Ecto neural progenitor cell (in vitro differentiated cells): ENCODE measurements at regions not wholly inside any gene's neighbourhood (a gene's known extent, or its start where the extent isn't known, plus 50 kb on each side); places are given as distances from the start of the nearest gene placed in this dataset.

Experiments
- DNase-seq: peaks from one replicate; pipeline ENCODE4 v3.0.0-alpha.2; 2018; ENCODE audit warnings: low spot score

DNA sequence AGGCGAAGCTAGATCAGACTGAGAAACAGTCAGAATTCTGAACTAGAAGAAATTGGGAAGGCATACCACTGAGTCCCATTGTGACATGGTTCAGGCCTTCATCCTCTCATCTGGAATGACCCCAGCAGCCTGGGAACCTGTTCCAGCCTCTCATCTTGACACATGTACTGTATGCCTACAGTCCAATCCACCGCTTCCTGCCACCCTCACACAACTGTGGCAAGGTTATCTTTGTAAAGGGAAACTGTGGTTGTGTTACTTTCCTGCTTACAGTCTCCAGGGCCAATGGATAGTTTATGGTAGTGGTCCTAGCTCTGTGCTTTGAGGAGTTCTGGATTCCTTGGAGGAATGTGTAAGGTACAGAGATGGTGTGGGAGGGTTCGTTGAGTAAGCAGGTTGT lies 296.9 kb upstream of the TRIB2 start:
- peak; percentile 3 for DNase-seq

DNA sequence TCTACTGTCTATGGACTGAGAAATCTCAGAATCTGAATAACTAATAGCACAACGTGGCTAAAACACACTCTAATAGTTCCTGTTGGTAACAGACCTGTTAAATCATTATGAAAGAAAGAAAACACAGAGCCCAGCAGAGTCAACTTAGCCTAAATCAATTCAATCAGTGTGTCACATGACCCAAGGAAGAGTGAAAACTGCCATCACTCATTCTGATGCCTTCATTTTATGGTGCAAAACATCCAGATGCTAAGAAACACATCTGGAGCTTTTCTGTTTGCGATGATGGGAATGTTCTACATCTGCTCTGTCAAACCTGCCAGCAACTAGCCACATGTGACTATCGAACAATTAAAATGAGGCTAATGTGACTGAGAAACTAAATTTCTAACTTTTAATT lies 295.7 kb upstream of the TRIB2 start:
- DNase-seq: no peak

DNA sequence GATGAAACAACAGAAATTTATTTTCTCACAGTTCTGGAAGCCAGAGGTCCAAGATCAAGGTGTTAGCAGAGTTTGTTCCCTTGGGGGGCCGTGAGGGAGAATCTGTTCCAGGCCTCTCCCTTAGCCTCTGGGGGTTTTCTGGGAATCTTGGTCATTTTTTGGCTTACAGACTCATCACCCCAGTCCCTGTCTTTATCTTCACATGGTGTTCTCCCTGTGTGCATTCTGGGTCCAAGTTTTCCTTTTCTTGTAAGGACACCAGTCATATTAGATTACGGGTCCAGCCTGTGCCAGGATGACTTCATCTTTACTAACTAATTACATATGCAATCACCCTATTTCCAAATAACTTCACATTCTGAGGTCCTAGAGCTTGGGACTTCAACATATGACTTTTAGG lies 292.5 kb upstream of the TRIB2 start:
- no peak for DNase-seq

DNA sequence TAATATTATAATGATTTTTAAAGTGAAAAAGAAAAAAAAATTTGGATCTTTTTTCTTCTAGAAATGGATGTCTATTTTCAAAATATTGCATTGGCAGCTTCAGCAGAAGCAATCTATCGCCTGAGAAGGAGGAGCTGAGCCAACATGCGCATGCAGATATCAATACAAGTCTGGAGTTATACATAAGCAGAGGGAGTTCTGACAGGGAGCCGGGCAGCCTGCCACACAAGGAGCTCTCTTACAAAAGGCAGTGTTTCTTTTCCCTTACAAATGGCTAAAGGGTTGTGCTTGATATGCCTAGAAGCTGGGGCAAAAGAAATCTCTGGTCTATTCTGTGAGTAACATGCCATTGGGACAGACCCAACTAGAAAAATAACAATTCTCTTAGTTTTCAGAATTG lies 291.9 kb upstream of the TRIB2 start:
- DNase-seq: no peak

DNA sequence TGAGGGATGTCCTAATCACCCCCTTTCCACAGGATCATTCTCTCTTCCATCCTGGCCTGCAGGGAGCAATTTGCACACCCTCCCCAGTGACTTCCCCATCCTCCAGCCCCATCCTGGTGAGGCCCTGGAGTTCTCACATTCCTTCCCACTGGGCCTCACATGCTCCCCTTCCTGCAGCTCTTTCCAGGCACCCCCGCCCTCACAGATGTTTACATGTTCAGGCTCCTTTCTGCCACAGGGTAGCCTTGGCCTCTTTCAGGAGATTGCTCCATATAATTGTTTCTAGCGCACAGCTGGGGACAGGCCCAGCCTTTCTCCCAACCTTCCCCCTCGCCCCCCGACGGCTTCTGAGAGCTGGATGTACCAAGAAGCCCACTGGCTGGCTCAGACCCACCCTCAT lies 288.4 kb upstream of the TRIB2 start:
- DNase-seq: peak; percentile 48

DNA sequence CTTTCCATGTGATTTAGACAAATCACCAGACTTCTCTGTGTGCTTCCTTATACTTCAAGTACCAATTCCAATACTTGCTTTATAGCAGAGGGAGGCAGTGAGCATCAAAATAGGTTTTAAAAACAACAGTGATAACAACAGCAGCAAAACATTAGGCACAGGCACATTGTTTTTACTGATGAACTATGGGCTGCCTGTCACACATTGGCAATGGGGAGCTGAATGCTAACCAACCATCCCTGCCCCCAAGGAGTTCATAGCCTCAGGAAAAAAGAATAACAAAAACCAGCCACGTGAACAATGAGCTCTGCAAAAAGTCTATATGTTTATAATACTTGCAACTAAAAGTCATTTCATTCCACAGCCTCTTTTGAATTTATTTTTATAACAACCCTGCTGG lies 287.9 kb upstream of the TRIB2 start:
- DNase-seq: no peak

DNA sequence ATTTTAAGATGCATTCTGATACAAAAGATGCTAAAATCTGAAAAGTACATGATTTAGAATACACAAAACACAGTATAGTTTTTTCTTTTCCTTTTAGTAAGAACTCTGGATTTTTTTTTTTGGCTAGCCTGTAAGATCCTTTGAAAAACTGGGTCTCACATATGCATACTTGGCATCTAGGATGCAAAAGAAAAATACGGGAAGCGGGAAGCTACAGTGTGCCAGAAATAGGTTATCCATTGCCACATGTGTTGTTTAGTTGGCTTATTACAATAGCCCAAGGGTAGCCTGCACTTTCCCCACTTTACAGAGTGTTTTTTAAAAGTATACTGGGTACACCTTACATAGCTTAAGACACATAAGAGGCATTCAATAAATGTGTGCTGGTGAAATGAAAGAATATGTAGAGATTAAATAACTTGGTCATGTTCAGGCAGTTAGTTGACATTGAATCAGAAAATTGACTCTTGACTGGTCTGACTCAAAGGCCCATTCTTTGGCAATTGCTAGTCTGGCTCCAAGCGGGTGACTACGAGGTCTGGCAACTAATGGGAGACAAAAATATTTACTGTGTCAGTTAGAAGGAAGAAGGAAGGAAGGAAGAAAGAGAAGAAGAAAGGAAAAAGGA lies 286.8 kb upstream of the TRIB2 start:
- no peak for DNase-seq

DNA sequence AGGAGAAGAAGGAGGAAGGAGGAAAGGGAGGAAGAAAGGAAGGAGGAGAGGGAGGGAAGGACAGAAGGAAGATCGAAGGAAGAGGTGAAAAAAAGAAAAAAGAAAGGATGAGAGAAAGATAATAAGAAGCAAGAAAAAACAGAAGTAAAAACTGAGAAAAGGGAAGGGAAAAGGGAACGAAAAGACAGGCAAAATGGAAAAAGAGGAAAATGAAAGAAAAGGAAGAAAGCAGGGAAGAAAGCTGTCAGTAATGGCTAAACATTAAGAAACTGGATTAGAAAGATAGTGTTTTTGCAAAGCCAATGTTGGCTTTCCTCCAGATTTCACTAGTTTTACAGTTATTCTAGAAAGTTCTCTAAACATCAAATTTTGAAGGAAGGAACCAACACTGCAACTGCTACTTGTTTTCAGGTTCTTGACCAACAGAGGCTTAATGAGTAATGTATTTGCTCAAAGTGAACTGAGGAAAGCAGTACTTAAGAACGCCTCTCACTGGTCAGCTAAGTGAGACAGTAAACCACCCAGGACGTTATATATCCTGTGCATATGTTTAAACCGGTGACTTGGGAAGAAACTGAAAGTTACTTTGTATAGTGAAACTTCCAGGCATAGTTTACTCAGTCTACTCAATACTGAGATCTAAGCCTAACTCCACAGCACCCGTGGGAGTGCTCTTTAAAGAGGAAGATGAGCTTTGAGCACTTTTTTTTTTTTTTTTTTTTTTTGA lies 286.2 kb upstream of the TRIB2 start:
- no peak for DNase-seq

DNA sequence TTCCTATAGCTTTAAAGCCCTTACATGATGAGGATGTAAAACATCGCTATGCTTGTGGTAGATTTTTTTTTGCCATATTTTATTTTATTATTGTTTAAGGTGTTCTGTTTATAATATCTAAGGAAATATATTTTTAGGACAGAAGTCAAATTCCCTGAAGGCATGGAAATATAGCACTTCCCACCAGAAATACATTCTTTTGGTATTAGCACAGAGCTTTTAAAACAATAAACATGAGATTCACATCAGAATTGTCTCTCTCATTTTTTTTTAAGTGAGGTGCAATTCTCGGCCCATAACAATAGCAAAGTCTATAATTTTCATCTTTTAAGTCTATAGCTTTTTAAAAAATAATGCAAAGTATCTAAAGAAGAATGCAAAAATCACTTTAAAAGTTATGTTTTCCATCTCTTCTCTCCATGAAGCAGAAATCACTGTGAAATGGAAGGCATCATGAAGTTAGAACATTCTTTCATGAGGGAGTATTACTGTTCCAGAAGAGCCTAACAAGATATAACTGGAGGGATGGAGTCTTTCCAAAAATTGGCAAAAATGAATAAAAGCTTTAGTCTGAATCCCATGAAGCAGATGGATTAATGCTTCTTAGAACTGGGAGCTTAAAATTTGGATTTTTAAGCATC lies 283.6 kb upstream of the TRIB2 start:
- no peak for DNase-seq

DNA sequence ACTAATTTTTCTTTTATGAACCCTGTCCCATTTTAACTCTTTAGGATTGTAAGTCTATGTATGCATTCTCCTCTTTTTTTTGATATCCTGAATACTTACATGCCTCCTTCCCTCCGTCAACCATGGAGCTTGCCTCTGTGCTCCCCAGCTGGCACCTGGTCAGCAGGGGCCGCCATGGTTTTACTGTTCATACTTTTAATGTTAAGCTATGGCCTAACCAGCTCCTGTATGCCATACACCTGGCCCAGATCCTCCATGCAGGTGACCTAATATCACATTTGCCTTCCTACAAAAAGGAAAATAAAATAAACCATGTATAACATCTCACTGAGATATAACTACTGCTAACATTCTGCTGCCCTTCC lies 283.1 kb upstream of the TRIB2 start:
- DNase-seq: no peak

DNA sequence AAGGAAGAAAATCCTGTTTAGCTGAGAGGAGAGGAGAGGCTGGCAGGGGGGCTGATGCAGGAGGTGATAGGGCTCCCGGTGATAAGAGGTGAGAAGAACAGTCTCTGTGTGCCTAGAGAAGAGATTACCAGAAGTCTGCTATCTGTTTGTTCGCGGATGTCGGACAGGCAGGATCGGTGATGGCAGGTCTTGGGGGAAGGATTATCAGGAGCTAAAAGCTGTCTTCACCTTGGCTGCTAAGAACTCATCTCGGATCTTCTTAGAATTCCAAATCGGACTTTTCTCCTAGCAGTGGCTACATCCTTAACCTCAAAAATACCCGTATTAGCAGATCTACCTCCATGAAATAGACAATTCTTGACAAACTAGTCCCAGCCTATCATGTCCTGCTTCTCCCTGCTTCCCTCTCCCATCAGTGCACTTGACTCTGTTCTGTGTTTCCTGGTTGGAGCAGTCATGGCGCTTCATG lies 282.1 kb upstream of the TRIB2 start:
- DNase-seq: no peak

DNA sequence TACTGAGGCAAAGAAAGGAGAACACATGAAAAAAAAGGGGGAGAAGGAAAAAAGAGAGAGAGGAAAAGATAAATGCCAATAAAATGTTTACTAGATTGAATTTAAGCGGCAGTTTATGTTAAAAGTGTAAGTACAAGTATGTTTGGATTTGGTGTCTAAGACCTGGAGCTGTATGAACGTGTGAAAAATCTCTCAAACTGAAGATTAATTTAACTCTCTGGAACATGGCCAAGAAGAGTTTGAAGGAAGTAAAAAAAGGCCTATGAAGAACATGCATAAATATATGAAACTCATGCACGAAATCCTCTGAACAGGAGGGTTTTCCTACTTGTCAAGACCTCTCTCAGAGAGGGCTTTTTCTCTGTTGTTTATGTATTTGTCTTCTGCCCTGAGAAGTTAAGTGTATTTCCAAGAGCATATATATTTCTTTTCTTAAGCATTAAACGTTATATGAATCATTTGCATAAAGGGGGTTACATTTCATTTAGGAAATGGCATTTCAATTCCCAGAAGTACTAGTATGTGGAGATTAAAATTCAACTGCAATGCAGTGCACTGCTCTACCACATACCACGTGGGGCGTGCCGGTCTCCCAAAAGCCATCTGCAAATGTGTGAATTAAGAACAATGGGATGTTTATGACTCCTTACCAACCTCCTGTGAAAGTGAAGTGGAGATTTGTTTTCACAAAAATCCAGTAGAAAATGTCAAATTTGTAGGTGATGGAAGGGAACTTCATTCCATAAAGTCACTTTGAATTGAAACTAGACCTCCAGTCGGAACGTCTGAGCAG lies 281.1 kb upstream of the TRIB2 start:
- no peak for DNase-seq

DNA sequence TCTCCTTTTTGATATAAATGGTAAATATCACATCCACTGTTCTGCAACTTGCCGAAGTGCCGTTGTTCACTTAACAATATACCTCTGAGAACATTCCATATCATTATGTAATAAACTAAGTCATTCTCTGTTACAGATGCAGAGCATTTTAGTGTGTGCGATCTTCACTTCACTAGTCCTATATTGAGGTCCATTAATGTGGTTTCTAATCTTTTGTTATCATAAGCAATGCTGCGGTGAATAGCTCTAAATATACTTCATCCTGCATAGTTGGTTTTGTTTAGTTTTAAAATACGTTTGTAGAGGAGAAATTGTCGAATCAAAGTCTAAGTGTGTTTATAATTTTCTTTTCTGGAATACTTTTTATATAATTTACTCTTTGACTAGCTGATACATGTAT lies 280.3 kb upstream of the TRIB2 start:
- DNase-seq: no peak

DNA sequence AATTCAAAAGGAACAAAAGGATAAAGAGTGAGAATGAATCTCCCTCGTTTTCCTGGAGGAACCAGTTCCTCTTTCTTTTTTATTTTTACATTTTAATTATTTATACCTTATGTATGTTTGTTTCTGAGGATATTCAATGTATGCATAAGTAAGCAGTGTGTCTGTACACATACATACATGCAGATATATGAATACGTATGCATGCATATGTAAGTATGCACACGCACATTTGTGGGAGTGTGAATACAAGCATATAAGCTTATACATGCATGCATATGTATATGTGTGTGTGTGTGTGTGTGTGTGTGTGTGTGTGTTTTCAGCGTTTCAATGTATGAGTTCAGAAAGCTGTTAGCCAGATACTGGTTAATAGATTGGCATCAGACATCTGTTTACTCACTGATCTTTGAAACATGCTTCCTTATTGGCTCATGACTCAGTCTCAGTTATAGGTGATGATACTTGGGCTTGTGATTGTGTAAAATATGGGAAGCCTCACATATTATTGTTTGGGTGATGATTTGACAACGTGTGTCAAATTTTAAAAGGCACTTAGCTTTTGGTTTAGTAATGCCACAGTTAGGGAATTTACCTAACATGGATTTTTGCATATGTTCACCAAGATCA lies 279.7 kb upstream of the TRIB2 start:
- no peak for DNase-seq

DNA sequence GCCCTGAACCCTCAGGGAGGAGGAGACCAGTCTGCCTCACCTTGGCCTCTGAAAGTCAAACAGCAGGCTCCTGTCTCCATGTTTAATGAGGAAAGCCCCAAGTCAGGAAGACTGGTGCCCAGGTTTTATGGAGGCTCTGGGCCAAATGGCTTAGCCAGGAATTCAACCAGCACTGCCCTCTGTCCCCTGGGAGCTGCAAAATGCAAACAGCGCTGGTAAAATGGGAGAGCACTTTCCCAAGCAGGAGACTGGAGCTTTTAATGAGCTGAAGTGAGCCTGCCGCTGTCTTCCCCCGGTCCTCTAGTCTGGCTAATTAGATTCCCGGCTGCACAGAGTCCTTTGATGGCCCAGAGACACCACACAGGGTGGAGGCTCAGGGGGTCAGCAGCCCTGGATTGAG lies 276.0 kb upstream of the TRIB2 start:
- no peak for DNase-seq

DNA sequence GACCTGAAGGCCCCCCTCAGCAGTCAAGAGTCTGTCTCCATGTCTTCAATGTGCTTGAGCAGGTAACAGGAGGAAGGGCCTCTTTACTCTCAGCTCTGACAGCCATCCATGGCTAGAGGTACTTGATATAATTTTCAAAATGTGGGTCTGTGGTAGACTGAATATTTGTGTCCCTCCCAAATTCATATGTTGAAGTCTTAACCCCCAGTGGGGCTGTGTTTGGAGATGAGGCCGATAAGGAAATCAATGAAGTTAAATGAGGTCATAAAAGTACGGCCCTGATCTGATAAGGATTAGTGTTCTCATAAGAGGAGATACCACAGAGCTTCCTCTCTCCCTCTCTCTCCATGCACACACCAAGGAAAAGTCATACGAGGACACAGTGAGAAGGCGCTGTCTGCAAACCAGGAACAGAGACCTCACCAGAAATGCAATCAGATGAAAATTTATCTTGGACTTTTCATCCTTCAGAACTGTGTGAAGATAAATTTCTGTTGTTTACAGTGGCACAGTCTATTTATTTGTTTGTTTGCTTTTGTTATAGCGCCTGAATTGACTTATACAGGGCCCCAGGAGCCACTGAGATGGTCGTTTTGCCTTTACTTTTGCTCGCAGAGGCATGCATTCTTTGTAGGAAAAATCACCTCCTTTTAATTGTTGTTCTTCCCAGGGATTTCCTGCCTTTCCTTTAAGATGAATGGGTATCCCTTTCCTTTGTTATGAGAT lies 274.8 kb upstream of the TRIB2 start:
- no peak for DNase-seq

DNA sequence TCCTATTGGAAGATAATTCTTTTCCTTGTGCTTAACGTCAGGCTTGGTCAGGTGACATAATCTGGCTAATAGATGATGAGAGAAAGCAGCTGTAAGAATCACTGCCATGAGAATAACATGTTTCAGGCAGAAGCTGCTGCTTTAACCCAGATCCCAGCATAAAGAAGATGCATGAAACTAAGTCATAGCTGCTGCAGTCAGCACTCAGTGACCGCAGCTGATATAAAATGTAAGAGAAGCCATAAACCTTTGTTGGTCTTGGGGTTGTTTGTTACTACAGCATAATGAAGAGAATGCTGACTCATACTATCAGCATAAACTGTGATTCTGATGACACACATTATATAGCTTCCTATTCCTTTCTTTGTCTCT lies 274.3 kb upstream of the TRIB2 start:
- DNase-seq: no peak

DNA sequence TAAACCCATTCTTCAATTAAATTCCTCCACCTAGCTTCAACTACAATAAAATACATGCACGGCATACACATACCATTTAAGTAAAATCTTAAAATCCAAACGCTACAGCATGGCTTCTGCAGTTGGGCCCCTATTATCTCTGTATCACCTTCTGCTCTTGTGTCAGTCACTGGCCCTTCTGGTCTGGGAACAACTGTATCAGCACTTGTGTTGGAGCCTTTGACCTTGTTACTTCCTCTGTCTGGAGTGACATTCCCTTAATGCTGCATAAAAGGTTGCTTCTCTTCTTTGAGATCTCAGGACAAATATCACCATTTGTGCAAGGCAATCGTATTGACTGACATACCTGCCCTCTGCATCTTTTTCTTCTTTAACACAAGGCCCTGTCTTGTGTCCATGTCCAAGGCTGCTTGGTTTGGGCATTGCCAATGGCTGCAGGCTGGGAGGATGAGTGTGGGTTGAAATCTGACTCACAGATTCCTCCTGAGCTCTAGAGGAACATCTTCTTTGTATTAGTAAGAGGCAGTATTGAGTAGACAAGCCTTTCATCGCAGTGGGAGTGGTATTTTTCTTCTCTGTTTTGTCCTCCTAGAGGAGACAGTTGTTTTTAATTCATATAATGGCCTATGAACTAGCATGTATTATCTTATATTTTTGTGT lies 267.8 kb upstream of the TRIB2 start:
- no peak for DNase-seq

DNA sequence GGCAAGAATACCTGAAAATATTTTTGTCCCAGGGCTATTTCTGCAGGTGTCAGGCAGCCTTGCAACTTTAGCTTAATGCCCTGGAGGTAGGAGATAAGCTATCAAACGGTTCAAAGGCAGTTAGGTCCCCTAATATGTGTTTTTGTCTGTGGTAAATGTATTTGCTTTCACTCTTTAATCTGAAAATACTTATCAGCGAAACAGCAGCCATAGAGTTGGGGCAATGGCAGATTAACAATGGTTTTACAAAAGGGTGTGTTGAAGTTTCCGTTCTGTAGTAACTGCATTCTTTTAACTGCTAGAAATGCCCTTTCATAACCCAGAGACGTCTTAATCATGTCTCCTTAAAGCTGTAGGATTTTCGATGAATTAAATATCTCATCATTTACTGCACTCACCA lies 265.0 kb upstream of the TRIB2 start:
- no peak for DNase-seq

DNA sequence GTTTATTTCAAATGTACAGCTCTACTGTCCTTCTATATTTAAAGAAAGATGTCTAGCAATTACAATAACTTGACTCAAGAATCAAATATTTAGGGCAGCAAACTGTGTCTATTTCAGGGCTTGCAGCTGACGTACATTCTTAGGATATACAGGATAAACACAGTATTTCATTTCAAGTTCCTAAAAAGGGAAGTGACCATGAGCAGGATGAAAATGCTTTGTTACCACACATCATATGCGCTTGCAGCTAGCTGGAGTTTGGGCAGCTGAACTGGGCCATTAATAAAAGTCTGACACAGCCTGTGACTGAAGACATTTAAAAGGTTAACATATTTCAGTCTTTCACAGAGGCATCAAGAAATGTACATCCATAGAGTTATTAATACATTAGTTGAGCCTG lies 264.6 kb upstream of the TRIB2 start:
- no peak for DNase-seq

DNA sequence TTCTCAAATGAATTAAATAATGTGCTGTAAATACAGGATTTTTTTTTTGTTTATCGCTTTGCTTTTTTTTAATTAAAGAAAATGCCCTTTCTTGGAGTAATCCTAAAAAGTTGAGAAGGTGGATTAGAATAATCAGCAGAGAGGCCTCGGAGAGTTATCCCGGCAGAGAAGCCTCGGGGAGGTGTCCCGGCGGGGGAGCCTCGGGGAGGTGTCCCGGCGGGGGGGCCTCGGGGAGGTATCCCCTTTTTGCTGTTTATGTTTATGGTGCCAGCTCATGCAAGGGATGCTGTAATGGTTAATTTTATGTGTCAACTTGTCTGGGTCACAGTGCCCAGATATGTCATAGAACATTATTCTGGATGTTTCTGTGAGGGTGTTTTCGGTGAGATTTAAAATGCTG lies 263.0 kb upstream of the TRIB2 start:
- no peak for DNase-seq
